ENCODE measurements at regions not wholly inside any gene's neighbourhood (a gene's known extent, or its start where the extent isn't known, plus 50 kb on each side); places are given as distances from the start of the nearest gene placed in this dataset.
"Not testable (repeated sequence)": the region's sequence is repeated elsewhere in the genome, so short reads cannot be mapped to it uniquely, and the experiment has no call there.

GRCh38 chr1:58855274-58856165 is 71.7 kb upstream of the JUN start (continued):
- TF ChIP-seq CTCF (IDR thresholded peaks at IDR 0.05; ENCODE audit: control extremely low read depth in 1 of 3, insufficient read depth in 1 of 3, low read depth in 1 of 3, low read length in 3 of 3) (no peak), BRCA1 (IDR thresholded peaks at IDR 0.05; ENCODE audit: low read depth, low read length) (no peak)

- H3K4me1 ChIP-seq (replicated peaks in 1 of 4; ENCODE audit: control insufficient read depth in 3 of 4, insufficient read depth in 4 of 4, low read length in 3 of 4); H4K91ac ChIP-seq (replicated peaks; ENCODE audit: insufficient read length, low read length); H3K14ac ChIP-seq (ENCODE audit: insufficient read length); H2BK120ac ChIP-seq (replicated peaks; ENCODE audit: low read depth, low read length); DNase-seq (ENCODE audit: low read depth in 1 of 2, low spot score in 2 of 2); H3K27me3 ChIP-seq (replicated peaks in 1 of 4; ENCODE audit: control insufficient read depth in 3 of 4, extremely low read depth in 1 of 4, insufficient read depth in 3 of 4, low read length in 3 of 4); H2AFZ ChIP-seq (ENCODE audit: low read length); H3K4me2 ChIP-seq (ENCODE audit: insufficient read depth in 1 of 2, low read depth in 2 of 2, low read length in 2 of 2); H3K23ac ChIP-seq (ENCODE audit: insufficient read length); H4K8ac ChIP-seq (ENCODE audit: extremely low read depth, insufficient read depth, low read length); H3K79me2 ChIP-seq (ENCODE audit: control insufficient read depth in 1 of 2, insufficient read depth in 2 of 2, low read length in 2 of 2); FAIRE-seq; H3K4ac ChIP-seq (replicated peaks; ENCODE audit: insufficient read length, low read depth, low read length); H3K36me3 ChIP-seq (ENCODE audit: control insufficient read depth in 2 of 4, insufficient read depth in 4 of 4, low read length in 3 of 4); H4K5ac ChIP-seq (ENCODE audit: insufficient read length, low read depth, low read length); H2BK20ac ChIP-seq (ENCODE audit: low read length); H2AK5ac ChIP-seq (ENCODE audit: low read depth, low read length); H3K9me3 ChIP-seq (ENCODE audit: insufficient read depth in 2 of 2, low read depth in 1 of 2, low read length in 1 of 2); H3K4me3 ChIP-seq (ENCODE audit: extremely low read depth in 1 of 4, insufficient read depth in 2 of 4, low read depth in 3 of 4, low read length in 4 of 4); H4K20me1 ChIP-seq (replicated peaks in 1 of 2; ENCODE audit: control insufficient read depth in 1 of 2, insufficient read depth in 2 of 2, low read length in 2 of 2); H2BK5ac ChIP-seq (ENCODE audit: low read depth, low read length); H2BK15ac ChIP-seq (ENCODE audit: low read length); H2BK12ac ChIP-seq (ENCODE audit: low read depth, low read length); H3K18ac ChIP-seq (ENCODE audit: extremely low read depth, low read length); H3K9ac ChIP-seq (replicated peaks in 1 of 4; ENCODE audit: extremely low read depth in 1 of 4, low read depth in 3 of 4, low read length in 3 of 4); H3K79me1 ChIP-seq (ENCODE audit: low read depth, low read length); POLR2A ChIA-PET (ENCODE audit: partially characterized antibody); H3K27ac ChIP-seq (ENCODE audit: low read depth, low read length); H3K23me2 ChIP-seq (ENCODE audit: low read depth, low read length); H3K56ac ChIP-seq (replicated peaks; ENCODE audit: insufficient read length, low read depth, low read length): not testable (repeated sequence)
- CTCF ChIA-PET (ENCODE audit: partially characterized antibody), result interaction anchor here (1.9 kb wide), 1 partner anchor 27 kb away, joined by 5 read pairs; no protein-coding TSS in a partner anchor
- WGBS, 2 experiments (ENCODE audit: extremely low coverage in 1 of 2, insufficient coverage in 1 of 2, insufficient read length in 1 of 2, insufficient replicate concordance in 2 of 2, low coverage in 1 of 2, low lambda C conversion rate in 2 of 2, missing lambda C conversion rate in 1 of 2), result 87% methylated on average over 1 of the region's 1 CpG; no CpG with 5 or more reads in 1 of the 2 experiments
These were observed 72.4 kb upstream of the JUN start for GRCh38 chr1:58856281-58856680.

All from H1 (cell line).